Left forelimb (tissue), 1 donor: ENCODE measurements at regions not wholly inside any gene's neighbourhood (a gene's known extent, or its start where the extent isn't known, plus 50 kb on each side); places are given as distances from the start of the nearest gene placed in this dataset.
"Not testable (repeated sequence)": the region's sequence is repeated elsewhere in the genome, so short reads cannot be mapped to it uniquely, and the experiment has no call there.

Source experiments
- DNase-seq: peaks from one replicate; pipeline ENCODE4 v3.0.0-alpha.2; 2018; ENCODE audit warnings: low spot score

DNA sequence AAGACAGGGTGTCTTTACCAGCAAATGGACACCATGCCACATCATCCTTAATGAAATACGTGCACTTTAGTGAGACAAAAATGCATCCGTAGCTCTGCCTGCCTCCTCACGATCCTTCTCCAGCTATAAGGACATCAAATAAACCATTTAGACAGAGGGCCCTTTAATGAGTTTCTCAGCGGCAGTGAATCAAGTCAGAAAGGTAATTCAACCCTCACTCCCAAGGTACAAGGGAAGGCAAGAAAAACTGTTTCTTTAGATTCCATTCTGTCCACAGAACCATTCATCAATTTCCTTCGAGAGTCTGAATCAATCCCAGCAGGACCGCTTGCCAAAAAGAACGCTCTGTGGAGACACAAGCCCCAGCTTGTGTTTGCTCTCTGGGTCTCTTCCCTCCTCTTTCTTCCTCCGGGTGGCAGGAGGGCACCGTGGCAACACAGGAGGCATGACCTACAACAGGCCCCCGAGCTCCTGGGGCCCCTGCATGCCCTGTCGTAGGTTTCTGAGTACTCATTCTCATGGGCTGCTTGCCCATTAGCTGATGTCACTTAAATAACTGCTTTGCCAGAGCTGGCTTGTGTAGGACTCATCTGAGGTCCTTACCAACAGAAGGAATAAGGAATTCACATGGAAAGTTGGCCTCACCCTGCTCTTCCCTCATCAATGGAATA is 297.8 kb upstream of the PRKCQ start:
- DNase-seq = peak; percentile 66

DNA sequence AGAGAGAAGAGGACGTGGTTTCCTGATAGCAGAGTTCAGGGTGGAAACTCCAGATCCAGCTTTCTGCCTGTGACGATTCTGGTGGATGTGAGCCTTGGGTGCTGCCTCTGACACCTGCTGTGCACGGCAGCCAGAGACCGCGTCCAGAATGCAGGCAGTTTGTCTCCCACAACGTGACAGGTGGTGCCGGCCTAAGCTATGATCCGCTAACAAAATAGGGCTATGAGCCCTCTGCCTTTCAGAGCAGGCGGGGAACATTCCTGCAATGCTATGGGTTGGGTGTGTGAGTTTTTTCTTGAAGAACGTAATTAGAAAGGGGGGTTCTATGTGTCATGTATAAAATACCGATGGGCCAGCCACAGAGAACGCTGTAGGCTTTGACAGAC is 297.3 kb upstream of the PRKCQ start:
- no peak for DNase-seq

DNA sequence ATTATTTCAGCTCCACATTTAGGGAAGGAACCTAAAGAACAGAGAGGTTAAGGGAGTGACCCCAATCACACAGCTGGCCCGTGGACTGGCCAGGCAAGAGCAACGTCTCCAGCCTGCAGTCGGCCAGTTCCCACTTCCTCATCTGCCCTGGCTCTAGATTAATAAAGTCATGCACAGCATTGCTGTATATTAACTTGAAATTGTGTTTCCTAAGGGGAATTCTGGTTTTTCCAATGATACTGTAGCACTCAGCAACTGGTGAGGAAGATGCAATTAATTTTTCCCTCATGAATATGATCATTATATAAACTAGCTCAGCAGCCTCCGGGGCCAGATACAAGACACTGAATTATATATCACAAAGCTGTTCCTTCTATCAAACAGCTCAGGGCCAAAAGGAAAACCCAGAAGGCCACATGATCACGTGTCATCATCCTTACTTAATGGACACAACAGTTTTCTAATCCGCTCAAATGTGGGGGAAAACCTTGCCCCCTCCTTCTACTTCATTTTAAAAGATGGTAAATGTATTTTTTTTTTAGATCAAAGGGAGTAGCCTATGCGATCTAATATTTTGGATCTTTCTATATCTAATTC is 295.3 kb upstream of the PRKCQ start:
- no peak for DNase-seq

DNA sequence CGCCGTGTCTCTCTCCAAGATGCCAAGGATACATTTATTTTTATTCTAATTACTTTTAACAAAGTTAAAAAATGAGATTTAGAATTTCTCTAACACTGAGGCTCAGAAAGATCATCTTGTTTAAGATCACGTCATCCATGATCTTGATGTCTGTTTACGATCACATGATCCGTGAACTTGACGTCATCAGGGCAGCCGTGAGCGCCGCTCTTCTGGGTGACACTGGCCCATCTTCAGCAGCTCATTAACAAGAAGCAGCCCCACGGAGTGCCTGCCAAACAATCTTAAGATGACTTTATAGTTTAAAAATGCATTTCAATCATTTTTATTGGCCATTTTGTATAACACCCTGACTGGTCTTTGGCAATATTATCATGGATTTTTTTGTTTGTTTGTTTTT is 291.1 kb upstream of the PRKCQ start:
- no peak for DNase-seq

DNA sequence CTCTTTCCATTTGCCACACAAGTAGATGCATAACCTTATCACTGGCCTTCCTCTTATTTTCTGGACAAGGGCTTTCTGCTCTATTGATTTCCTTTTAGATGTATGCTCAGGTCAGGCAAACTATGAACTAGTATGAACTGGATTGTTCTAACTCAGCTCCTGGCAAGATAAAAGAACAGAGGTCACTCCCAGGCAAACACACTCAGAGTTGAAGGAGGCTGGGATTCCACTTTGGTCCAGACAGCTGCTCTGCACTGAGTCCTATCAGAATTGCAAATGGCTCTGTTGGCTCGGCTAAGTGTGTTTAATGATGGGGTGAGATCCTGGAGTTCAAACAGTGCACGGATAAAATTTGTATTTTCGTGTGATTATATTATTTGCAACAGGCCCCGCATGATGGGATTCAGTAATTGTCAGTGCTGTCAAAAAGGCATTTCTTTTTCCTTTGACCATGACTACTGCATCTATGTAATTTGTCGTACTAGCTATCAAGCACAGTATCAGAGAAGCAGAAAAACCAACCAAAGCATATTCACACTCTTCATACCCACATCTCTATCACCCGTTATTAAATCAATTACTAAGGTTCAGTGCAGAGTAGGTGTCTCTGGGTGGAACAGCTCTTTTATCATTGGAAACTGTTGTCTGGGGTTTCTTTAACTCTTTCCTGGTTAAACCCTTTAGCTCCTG is 288.1 kb upstream of the PRKCQ start:
- DNase-seq = no peak

DNA sequence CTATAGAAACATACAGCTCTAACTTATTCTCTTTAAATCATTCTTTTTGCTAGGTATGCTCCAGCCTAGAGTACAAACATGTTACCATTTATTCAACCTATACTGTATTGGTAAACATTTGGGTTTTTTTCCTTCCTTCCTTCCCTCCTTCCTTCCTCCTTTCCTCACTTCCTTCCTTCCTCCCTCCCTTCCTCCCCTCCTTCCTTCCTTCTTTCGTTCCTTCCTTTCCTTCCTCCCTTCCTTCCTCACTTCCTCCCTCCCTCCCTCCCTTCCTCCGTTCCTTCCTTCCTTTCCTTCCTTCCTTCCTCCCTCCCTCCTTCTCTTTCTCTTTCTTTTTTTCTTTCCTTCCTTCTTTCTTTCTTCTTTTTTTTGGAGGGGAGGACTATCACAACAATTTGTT is 286.7 kb upstream of the PRKCQ start:
- DNase-seq = no peak

DNA sequence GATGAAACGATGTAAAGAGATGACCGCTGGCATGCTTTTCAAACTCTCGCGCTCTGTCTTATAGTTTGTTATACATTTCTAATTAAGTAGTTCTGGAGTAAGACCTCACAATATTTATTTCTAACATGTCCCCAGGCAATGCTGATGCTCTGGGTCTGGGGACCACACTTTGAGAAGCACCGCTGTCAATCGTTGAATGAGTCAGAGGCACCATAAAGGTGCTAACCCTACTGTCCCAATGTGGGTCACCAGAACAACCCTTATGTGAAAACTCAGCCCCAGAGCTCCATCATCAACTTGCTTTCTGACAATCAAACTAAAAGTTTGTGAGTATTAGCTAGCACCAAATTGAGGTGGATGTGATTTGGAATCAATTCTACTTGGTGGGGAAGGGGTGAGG is 284.1 kb upstream of the PRKCQ start:
- DNase-seq = no peak

DNA sequence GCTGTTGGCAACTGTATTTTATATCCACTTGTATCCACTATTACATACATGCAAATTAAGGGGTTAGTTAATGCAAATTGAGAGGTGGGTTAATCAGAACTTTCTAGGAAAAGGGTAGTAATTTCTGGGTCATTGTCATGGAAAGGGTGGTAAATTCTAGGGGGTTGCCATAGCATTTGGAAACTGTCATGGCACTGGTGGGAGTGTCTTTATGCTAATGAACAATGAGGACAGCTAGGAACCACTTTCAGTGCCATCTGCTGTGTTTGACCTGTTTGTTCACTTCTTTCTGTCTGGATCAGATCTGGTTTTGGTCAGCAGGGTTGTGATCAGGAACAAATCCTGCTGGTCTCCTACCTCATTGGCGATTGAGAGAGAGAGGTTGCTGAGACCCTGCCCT is 283.3 kb upstream of the PRKCQ start:
- no peak for DNase-seq

DNA sequence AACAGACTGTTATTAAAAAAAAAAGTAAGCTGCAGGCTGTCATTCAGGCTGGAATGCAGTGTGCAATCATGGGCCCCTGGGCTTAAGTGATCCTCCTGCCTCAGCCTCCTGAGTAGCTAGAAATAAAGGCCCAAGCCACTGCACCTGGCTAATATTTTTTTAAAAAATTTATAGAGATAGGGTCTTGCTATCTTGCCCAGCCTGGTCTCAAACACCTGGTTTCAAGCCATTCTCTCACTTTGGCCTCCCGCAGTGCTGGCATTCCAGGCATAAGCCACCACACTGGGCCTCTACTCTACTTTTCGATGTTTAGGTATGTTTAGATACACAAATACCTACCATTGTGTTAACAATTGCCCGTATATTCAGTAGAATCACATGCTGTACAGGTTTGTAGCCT is 270.4 kb upstream of the PRKCQ start:
- no peak for DNase-seq

DNA sequence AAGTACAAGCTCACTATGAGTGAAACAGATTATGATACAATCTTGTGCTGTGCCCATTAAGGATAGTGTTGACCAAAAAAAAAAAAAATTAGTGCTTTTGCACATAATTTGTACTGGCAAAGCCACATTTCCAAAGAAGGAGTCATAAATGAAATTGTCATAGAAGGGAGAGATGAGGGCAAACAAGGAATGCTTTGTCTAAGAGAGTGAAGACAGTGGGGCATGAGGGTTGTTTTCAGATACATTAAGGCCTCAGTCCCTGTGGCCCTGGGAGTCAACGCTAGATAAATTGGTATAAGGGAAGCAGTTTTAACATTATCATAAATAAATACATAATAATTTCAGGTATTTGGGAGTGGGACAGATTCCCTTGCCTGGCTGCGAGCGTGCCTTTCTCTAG is 267.5 kb upstream of the PRKCQ start:
- DNase-seq = no peak

DNA sequence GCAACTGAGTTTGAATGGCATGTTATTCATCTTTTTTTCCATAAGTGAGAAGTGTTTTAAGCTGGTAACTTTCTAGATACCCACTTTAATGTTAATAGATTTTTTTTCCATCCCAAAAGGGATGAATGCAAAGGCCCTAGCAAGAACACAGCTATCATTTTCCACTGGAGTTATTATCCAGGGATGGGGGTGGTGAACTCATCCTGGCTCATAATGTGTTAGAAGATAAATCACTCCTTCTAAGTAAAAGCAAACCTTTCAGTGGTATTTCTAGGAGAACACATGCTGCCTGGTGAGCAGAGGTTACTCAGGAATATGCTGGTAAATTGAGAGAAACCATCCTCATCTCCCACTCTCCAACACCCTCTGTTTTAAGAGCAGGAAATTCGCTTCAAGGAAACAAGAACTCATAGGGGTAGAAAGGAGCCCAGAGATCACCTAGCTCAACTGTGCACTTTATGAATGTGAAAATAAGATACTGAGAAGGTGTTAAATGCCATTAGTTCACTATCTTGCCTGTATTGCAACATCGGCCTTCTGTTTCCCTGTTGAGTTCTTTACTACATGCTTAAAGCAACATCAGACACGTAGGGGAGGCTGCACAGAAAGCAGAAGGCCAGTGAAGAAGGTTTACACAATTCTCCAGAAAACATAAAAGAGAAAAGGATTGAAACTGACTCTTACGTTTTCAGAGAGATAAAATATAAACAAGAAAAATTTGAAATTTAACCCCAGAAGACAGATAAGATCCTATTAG is 264.0 kb upstream of the PRKCQ start:
- DNase-seq = no peak

DNA sequence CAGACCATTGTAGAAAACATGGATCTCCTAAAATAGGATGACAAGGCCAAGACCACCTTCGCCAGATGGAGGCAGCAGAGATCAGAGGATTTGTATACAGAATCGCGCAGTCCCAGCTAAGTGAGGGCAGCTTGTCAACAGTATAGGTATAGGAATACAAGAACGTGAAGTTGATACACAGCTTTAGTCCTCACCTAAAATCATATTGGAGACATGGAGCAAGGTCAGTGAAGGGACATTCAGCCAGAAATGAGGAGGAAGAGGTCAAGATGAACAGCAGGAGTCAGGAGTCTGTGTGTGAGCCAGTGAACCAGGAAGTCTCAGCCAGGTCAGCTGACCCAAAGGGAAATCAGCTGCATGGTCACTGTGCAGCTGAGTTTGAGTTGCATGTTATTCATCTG is 263.4 kb upstream of the PRKCQ start:
- no peak for DNase-seq

DNA sequence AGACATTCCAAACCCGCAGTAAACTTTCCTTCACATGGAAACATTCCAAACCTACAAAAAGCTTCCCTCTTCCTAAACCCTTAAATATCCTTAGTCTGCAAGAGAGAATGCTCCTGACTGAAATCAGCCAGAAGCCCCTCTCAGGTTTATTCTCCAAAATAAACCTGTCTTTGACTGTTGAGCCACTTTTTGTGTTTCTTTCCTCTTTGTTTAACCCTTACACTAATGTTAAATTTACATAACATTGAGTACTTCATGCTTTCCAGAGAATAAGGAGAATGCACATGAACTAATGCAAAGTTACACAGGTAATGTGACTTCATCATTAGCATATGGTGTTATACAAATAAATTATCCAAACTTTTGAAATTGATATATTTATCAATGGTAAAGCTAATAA is 262.6 kb upstream of the PRKCQ start:
- DNase-seq = no peak

DNA sequence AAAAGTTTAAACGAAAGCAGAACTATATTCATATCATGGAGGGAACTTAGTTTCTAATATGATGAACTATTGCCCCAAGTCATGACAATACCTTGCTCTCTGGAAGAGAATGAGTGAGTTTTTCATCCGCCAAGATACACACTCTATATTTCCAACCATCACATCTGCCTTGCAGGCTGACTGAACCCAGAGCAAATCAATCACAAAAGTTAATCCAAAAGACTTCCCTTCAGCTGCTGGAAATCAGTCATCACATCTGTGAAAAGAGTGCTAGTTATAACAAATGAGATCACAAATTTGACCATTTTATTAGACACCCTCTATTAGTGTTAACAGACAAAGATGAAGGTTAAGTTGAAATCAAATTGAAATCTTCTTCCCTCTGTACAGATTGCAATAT is 261.7 kb upstream of the PRKCQ start:
- no peak for DNase-seq

DNA sequence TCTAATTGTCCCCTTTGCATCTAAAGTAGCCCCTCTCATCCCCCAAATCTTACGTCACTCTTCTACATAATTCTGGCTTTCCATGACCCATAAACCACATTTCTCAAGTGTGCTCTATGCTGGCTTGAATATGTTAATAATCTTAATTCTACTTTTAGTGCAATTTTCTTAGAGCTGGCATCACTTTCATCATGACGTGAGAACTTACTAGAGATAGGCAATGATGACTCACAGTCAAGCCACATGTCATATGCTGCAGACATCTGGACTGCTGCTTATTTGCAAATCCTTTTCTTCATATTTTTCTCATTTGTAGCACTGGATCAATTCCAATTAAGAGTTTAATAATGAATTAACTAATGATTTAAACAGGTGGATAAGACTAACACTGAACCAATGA is 260.7 kb upstream of the PRKCQ start:
- DNase-seq = no peak

DNA sequence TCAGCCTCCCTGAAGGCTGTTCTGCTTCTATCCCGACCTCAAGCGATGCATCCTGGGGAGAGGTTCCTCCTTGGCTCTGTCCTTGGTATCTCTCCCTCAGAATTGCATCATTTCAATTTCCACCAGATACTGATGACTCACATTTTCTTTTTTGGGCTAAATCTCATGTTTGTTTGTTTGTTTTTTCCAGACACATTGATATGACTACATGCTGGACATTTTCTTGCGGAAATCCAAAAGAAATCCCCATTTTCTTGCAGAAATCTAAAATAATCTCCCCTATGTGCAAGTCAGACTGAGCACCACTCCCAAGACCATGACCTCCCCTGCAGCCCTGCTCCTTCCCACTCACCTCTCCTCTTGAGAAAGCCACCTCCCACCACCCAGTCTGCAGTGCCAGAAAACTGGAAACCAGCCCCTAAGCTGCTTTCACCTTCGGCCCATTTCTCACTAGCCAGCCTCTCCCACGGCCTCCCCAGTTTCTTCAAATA is 260.2 kb upstream of the PRKCQ start:
- no peak for DNase-seq

DNA sequence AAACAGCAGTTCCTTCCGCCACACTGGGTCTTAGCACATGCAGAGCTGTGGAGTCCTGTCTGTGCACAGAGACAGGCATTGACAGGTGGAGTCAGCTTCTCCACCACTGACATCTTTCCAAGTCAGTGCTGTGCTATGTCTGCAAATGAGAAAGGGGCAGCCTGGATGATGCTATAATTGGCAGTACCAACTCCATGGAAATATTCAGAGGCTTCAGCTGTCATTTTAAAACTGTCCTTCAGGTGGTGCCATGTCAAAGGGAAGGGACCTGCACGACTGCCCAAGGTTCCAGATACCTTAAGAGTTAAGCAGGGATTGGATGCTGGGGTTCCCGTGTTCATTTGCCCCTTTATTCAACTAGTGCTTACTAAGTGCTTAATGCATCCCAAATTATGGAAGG is 258.0 kb upstream of the PRKCQ start:
- DNase-seq = no peak

DNA sequence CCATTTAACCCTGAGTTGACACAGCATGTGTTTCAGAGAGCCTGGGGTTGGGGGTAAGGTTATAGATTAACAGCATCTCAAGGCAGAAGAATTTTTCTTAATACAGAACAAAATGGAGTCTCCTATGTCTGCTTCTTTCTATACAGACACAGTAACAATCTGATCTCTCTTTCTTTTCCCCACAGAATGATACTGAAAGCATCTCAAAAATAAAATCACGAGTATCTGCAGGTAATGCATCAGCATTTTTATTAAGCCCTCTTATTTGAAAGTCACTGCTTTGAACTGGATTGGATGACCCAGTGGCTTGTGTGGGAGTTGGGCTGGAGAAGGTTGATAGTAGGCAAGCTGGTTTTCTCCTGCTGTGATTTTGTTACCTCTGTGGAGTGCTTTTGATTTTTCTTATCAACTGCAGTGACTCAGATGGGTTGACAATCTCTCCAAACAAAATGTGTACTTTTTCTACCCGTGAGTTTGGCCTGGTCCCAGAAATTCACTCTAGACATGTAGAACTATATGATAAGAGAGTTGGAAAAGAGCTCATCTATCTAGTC is 253.5 kb upstream of the PRKCQ start:
- no peak for DNase-seq

DNA sequence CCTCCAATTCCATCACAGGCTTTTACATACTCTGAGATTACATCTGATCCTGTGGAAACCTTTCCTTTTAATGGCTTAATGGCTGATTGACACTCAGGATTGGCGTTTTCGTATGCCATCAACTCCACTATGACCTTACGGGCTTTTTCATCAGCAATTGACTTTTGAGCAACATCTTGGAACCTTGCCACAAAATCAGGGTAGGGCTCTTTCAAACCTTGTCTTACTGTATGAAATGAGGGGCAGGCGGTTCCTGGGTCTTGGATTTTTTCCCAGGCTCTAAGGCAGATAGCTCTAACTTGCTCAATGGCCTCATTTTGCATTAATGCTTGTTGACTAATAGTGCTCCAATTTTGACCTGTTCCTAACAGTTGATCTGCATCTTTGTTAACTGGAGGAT is 250.9 kb upstream of the PRKCQ start:
- DNase-seq = not testable (repeated sequence)

DNA sequence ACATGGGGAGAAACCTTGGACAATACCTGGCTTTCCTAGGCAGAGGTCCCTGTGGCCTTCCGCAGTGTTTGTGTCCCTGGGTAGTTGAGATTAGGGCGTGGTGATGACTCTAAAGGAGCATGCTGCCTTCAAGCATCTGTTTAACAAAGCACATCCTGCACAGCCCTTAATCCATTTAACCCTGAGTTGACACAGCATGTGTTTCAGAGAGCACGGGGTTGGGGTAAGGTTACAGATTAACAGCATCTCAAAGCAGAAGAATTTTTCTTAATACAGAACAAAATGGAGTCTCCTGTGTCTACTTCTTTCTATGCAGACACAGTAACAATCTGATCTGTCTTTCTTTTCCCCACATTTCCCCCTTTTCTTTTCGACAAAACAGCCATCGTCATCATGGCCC is 244.7 kb upstream of the PRKCQ start:
- not testable (repeated sequence) for DNase-seq

DNA sequence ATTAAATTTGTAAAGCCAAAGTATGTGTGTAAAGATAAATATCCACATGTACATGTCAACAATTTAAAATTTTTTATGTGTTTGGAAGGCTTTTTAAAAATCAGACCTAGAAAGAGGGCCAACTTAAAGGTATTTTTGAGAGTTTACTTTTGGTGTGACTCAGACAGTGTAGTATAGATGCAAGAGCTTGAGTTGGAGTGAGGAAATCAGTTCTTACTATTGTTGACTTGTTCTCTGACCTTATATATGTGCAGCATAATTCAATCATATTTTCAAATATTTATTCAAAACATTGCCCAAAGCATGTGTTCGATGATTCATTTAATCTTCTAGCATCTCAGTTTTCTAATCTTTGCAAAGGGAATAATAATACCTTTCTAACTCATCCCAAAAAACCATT is 243.7 kb upstream of the PRKCQ start:
- DNase-seq = no peak

DNA sequence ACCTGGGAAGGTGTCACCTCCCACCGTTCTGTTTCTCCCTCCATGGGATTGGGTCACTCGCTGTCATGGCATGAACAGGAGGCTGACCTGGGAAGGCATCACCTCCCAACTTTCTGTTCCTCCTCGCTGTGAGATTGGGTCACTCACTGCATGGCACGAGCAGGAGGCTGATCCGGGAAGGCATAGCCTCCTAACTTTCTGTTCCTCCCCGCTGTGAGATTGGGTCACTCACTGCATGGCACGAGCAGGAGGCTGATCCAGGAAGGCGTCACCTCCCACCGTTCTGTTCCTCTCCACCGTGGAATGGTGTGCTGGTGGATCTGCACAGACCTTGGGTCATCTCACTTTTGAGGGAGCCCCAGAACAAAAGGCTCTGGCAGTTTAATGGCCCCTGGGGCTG is 239.2 kb upstream of the PRKCQ start:
- no peak for DNase-seq

DNA sequence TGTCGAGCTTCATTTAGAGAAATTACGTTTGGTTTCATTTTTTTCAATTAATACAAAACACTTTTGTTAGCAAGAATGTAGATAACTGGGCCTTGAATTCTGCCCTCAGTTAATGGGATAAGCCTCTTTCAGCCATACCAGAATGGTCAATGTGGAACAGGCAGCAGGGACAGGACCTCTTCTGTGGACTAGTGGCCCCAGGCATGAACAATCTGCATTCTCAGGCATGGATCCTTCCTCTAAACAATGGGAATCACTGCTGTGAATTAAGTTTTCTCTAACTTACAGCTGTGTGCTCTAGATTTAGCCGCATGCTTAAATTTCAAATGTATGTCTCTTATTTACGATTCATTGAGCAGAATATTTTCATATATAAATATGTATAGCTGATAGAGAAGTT is 237.7 kb upstream of the PRKCQ start:
- no peak for DNase-seq
